ENCODE measurements at regions not wholly inside any gene's neighbourhood (a gene's known extent, or its start where the extent isn't known, plus 50 kb on each side); places are given as distances from the start of the nearest gene placed in this dataset.

DNA sequence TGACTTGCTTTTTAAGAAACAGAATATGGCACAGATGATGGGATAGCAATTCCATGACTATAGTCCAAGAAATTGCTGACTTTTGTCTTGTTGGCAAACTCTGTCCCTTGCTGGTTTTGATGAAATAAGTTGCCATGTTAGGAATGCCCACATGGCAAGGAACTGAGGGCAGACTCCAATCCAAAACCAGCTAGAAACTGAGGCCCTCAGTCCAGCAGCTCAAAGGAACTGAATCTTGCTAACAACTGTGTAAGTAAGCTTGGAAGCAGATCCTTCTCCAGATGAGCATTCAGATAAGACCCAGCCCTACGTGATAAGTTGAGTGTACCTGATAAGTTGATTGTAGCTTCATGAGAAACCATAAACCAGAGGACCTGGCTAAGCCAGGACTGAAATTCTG, 64.3 kb upstream of the BMPER start:
- no peak for DNase-seq (ENCODE audit: extremely low read depth in 1 of 2, low read depth in 1 of 2)

GRCh38 chr7:33841705-33842129, 63.6 kb upstream of the BMPER start:
- DNase-seq (ENCODE audit: extremely low read depth in 1 of 2, low read depth in 1 of 2), result no peak

DNA sequence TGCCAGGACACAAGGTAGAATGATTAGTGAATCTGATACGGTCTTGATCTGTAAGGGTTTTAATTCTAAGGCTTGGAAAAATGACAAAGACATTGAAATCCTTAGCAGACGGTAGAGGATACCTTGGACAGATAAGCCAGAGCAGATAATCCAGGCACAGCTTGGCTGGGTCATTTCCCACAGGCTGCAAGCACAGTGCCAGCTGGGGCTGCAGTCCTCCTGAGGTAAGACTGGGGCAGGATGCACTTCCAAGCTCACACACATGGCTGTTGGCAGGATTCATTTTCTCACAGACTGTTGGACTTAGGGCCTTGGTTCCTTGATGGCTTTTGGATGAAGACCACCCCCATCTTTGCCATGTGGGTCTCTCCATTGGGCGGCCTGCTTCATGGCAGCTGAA, 63.2 kb upstream of the BMPER start:
- DNase-seq (ENCODE audit: extremely low read depth in 1 of 2, low read depth in 1 of 2), result no peak

DNA sequence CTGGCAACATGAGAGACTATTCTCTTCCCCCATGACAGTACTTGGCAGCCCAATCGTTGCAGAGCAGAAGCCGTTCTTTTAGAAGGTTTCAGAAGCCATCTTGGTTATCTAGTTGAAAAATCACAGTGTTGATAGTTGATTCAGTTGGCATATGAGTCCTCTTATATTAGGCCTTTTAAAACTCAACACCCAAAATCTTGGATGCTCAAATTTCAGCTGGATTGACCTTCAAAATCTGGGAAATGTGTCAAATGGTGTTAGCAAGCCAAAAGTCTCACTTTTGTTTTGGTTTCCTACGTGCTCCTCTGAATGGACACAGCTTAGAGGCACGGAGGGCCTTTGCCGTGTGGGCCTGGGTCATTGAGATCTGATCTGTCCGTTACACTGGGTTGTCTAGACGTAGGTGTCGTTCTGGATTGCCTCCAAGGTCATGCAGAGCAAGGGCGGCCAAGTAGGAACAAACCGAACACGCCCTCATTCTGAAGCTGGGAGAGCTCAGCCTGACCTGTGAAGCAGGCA, 59.3 kb upstream of the BMPER start:
- no peak for DNase-seq (ENCODE audit: extremely low read depth in 1 of 2, low read depth in 1 of 2)

GRCh38 chr7:33849004-33849403, 56.3 kb upstream of the BMPER start:
- DNase-seq (ENCODE audit: extremely low read depth in 1 of 2, low read depth in 1 of 2), result no peak

- DNase-seq (ENCODE audit: extremely low read depth in 1 of 2, low read depth in 1 of 2), result no peak
Measured at GRCh38 chr7:33849971-33850559, 55.3 kb upstream of the BMPER start.

- DNase-seq (ENCODE audit: extremely low read depth in 1 of 2, low read depth in 1 of 2), result no peak
Measured at GRCh38 chr7:33850768-33851167, 54.6 kb upstream of the BMPER start.

DNA sequence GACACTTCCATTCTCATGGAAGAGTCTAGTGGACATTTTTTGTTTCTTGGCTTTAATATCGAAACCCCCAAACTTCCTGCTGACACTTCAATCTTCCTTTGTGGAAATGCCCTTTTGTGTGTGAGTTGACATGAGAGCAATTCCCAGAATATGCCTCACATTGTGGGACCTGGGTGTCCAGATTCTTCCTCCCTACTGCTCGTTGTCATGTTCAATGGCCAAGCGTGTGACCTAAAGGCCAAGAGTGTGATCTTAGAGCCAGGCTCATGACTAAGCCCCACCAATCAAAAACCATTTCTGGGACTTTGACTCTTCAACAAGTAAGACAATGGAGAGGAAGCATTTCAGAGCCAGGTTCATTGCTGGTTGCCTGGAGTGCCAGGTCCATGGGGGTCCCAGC, 52.5 kb upstream of the BMPER start:
- no peak for DNase-seq (ENCODE audit: extremely low read depth in 1 of 2, low read depth in 1 of 2)

DNA sequence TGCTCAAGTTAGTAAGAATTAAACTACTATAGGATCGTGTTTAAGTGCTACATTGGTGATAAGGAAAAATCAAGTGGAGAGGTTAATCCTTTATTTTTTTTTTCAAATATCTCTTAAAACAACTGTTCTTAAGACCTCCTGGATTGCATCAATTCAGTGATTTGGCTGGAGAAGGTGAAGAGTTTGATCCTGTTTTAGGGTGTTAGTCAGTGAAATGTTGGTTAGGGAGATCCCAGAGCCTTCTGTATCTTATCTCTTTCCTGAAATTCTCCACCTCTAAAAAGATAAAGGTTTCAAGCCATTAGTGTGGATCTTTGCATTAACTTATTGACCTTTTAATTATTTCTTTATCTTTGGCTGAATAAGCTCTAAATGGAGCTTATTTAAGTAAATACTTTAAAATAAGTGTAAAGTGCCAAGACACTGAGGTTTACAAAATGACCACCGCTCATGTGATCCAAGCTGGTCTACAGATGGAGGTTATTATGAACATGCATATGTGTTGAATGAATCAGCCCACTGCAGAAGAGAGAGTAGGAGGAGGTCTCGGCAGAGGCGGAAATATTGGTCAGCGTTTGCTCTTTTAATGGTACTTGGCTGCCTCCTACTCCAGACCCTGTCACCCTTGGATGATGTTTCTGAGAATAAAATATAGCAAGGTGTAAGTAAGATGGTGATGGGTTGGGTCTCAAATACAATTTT, 51.8 kb upstream of the BMPER start:
- no peak for DNase-seq (ENCODE audit: extremely low read depth in 1 of 2, low read depth in 1 of 2)

DNA sequence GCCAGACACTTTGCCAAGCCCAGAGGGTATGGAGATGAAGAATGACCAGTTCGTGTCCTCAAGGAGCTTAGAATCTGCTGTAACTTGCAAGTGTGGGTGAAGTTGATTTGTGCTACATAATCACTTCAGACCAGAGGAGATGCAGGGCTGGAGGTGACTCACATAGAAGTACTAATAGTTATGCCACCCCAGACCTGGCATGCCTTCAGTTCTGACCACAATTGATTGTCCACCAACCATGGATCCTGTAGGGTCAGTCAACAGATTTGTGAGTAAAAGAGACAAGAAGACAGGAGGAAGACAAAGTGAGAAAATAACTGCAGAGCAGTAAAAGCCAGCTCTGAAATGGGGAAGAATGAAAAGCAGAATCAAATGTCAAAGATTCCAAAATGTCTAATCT, 51.2 kb upstream of the BMPER start:
- no peak for DNase-seq (ENCODE audit: extremely low read depth in 1 of 2, low read depth in 1 of 2)

GRCh38 chr7:33854801-33855350, 50.5 kb upstream of the BMPER start:
- no peak for DNase-seq (ENCODE audit: extremely low read depth in 1 of 2, low read depth in 1 of 2)
